A549 (cell line): ENCODE measurements at regions not wholly inside any gene's neighbourhood (a gene's known extent, or its start where the extent isn't known, plus 50 kb on each side); places are given as distances from the start of the nearest gene placed in this dataset.

Source experiments
- CTCF ChIP-seq: fragments of >200 bp; sonication (Bioruptor Twin); formaldehyde crosslinking; IDR thresholded peaks from 3 replicates; pipeline ENCODE4 v1.5.1; 2016
- EHMT2 ChIP-seq: fragments of 200-600 bp; sonication (generic); IDR thresholded peaks from 2 replicates; pipeline ENCODE4 v1.6.1; 2016; ENCODE audit warnings: antibody characterized with exemption, low read depth, mild to moderate bottlenecking, moderate library complexity
- ELK1 ChIP-seq: fragments of 150-350 bp; IDR thresholded peaks from 2 replicates; pipeline ENCODE4 v1.6.1; 2014; ENCODE audit warnings: low read depth, mild to moderate bottlenecking, low read length
- KDM1A ChIP-seq: fragments of 200-600 bp; sonication (generic); IDR thresholded peaks from 2 replicates; pipeline ENCODE4 v1.6.1; 2016; ENCODE audit warnings: low read depth, mild to moderate bottlenecking
- MAZ ChIP-seq: fragments of 150-350 bp; IDR thresholded peaks from 2 replicates; pipeline ENCODE4 v1.6.1; 2014; ENCODE audit warnings: antibody characterized with exemption, low read depth, low read length, borderline replicate concordance
- MYC ChIP-seq: IDR thresholded peaks from 2 replicates; pipeline ENCODE4 v1.6.1; 2012; ENCODE audit warnings: mild to moderate bottlenecking, inconsistent platforms, low read length, improper control_type of control experiment, borderline replicate concordance
- ZC3H11A ChIP-seq: fragments of 450-650 bp; IDR thresholded peaks from 2 replicates; pipeline ENCODE4 v1.6.1; 2014; ENCODE audit warnings: antibody characterized with exemption, mild to moderate bottlenecking

- no peak for TF ChIP-seq CTCF
- TF ChIP-seq MAZ = no peak
- TF ChIP-seq ZC3H11A = no peak
- TF ChIP-seq KDM1A = no peak
- TF ChIP-seq ELK1 = no peak
- TF ChIP-seq MYC = no peak
- TF ChIP-seq EHMT2 = no peak
Observed at GRCh38 chr22:26979294-26979693, 321.9 kb downstream of the MIAT start.
